Activated CD4-positive, alpha-beta T cell treated with anti-CD3 and anti-CD28 coated beads, Interleukin-10, Interleukin-2, amounts not matched to agents 100 ng/mL and 50 ng/mL, durations not matched to agents 16 hours and 8 hours (primary cell): ENCODE measurements at regions not wholly inside any gene's neighbourhood (a gene's known extent, or its start where the extent isn't known, plus 50 kb on each side); places are given as distances from the start of the nearest gene placed in this dataset.

Experiments
- DNase-seq: peaks from one replicate; pipeline ENCODE4 v3.0.0-alpha.2; 2020

- peak; percentile 52 for DNase-seq
Measured at GRCh38 chr13:99658261-99658991, 157.2 kb downstream of the TM9SF2 start.

GRCh38 chr13:99657848-99658260 lies 156.6 kb downstream of the TM9SF2 start:
- peak; percentile 37 for DNase-seq

GRCh38 chr13:99656844-99657381 lies 155.6 kb downstream of the TM9SF2 start:
- DNase-seq, result peak; percentile 74

GRCh38 chr13:99656092-99656745 lies 154.9 kb downstream of the TM9SF2 start:
- peak; percentile 85 for DNase-seq

GRCh38 chr13:99655351-99656091 lies 154.2 kb downstream of the TM9SF2 start:
- DNase-seq, result peak; percentile 53

- no peak for DNase-seq
Measured at GRCh38 chr13:99654076-99654475, 152.8 kb downstream of the TM9SF2 start.

- no peak for DNase-seq
Measured at GRCh38 chr13:99653526-99653925, 152.3 kb downstream of the TM9SF2 start.

GRCh38 chr13:99652901-99653300 lies 151.6 kb downstream of the TM9SF2 start:
- no peak for DNase-seq

- DNase-seq, result no peak
Measured at GRCh38 chr13:99652141-99652540, 150.9 kb downstream of the TM9SF2 start.

- no peak for DNase-seq
Measured at GRCh38 chr13:99651016-99651415, 149.7 kb downstream of the TM9SF2 start.

- no peak for DNase-seq
Measured at GRCh38 chr13:99650410-99650809, 149.1 kb downstream of the TM9SF2 start.

- no peak for DNase-seq
Measured at GRCh38 chr13:99648927-99649326, 147.7 kb downstream of the TM9SF2 start.

- no peak for DNase-seq
Measured at GRCh38 chr13:99648066-99648665, 146.9 kb downstream of the TM9SF2 start.

- no peak for DNase-seq
Measured at GRCh38 chr13:99647596-99647985, 146.3 kb downstream of the TM9SF2 start.

- no peak for DNase-seq
Measured at GRCh38 chr13:99646866-99647595, 145.8 kb downstream of the TM9SF2 start.

GRCh38 chr13:99642841-99643240 lies 141.6 kb downstream of the TM9SF2 start:
- no peak for DNase-seq

- DNase-seq, result no peak
Measured at GRCh38 chr13:99642006-99642405, 140.7 kb downstream of the TM9SF2 start.

- no peak for DNase-seq
Measured at GRCh38 chr13:99640260-99640659, 139.0 kb downstream of the TM9SF2 start.

GRCh38 chr13:99639126-99639525 lies 137.9 kb downstream of the TM9SF2 start:
- DNase-seq, result no peak

GRCh38 chr13:99636728-99637353 lies 135.6 kb downstream of the TM9SF2 start:
- DNase-seq, result no peak

- no peak for DNase-seq
Measured at GRCh38 chr13:99636306-99636705, 135.0 kb downstream of the TM9SF2 start.

GRCh38 chr13:99634672-99635071 lies 133.4 kb downstream of the TM9SF2 start:
- no peak for DNase-seq
